HL-60 (cell line): ENCODE measurements at regions not wholly inside any gene's neighbourhood (a gene's known extent, or its start where the extent isn't known, plus 50 kb on each side); places are given as distances from the start of the nearest gene placed in this dataset.

Experiments used
- GABPA ChIP-seq: IDR thresholded peaks from 2 replicates; pipeline ENCODE4 v1.6.1; 2012; ENCODE audit warnings: low read depth
- POLR2AphosphoS5 ChIP-seq: IDR thresholded peaks from 2 replicates; pipeline ENCODE4 v1.6.1; 2012; ENCODE audit warnings: low read depth
- SPI1 ChIP-seq: IDR thresholded peaks from 2 replicates; pipeline ENCODE4 v1.6.1; 2012; ENCODE audit warnings: low read depth, mild to moderate bottlenecking, borderline replicate concordance
- TF ChIP-seq, protein P1 (sequence below): IDR thresholded peaks from one replicate; pipeline ENCODE4 v1.5.1; 2011; ENCODE audit warnings: low read length, control low read depth, inconsistent platforms; ENCODE audit not compliant: insufficient read depth
- TF ChIP-seq, protein P2 (sequence below): IDR thresholded peaks from 2 replicates; pipeline ENCODE4 v1.6.1; 2012; ENCODE audit warnings: low read depth; ENCODE audit not compliant: insufficient replicate concordance

DNA sequence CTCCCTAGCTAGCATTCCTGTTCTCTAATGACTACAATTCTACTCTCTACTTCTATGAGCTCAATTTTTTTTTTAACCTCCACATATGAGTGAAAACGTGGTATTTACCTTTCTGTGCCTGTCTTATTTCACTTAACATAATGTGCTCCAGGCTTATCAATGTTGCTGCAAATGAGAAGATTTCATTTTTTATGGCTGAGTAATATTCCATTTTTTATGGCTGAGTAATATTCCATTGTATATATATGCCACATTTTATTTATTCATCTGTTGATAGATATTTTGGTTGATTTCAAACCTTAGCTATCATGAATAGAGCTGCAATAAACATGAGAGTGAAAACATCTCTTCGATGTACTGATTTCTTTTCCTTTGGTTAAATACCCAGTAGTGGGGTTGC, 159.6 kb upstream of the TPK1 start:
- TF ChIP-seq, protein P1, sequence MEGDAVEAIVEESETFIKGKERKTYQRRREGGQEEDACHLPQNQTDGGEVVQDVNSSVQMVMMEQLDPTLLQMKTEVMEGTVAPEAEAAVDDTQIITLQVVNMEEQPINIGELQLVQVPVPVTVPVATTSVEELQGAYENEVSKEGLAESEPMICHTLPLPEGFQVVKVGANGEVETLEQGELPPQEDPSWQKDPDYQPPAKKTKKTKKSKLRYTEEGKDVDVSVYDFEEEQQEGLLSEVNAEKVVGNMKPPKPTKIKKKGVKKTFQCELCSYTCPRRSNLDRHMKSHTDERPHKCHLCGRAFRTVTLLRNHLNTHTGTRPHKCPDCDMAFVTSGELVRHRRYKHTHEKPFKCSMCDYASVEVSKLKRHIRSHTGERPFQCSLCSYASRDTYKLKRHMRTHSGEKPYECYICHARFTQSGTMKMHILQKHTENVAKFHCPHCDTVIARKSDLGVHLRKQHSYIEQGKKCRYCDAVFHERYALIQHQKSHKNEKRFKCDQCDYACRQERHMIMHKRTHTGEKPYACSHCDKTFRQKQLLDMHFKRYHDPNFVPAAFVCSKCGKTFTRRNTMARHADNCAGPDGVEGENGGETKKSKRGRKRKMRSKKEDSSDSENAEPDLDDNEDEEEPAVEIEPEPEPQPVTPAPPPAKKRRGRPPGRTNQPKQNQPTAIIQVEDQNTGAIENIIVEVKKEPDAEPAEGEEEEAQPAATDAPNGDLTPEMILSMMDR: no peak
- TF ChIP-seq SPI1: no peak
- no peak for TF ChIP-seq POLR2AphosphoS5
- TF ChIP-seq, protein P2, sequence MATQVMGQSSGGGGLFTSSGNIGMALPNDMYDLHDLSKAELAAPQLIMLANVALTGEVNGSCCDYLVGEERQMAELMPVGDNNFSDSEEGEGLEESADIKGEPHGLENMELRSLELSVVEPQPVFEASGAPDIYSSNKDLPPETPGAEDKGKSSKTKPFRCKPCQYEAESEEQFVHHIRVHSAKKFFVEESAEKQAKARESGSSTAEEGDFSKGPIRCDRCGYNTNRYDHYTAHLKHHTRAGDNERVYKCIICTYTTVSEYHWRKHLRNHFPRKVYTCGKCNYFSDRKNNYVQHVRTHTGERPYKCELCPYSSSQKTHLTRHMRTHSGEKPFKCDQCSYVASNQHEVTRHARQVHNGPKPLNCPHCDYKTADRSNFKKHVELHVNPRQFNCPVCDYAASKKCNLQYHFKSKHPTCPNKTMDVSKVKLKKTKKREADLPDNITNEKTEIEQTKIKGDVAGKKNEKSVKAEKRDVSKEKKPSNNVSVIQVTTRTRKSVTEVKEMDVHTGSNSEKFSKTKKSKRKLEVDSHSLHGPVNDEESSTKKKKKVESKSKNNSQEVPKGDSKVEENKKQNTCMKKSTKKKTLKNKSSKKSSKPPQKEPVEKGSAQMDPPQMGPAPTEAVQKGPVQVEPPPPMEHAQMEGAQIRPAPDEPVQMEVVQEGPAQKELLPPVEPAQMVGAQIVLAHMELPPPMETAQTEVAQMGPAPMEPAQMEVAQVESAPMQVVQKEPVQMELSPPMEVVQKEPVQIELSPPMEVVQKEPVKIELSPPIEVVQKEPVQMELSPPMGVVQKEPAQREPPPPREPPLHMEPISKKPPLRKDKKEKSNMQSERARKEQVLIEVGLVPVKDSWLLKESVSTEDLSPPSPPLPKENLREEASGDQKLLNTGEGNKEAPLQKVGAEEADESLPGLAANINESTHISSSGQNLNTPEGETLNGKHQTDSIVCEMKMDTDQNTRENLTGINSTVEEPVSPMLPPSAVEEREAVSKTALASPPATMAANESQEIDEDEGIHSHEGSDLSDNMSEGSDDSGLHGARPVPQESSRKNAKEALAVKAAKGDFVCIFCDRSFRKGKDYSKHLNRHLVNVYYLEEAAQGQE: no peak
- no peak for TF ChIP-seq GABPA
